ENCODE measurements at regions not wholly inside any gene's neighbourhood (a gene's known extent, or its start where the extent isn't known, plus 50 kb on each side); places are given as distances from the start of the nearest gene placed in this dataset.

- H2AFZ ChIP-seq: no peak overlapping the region
- no peak overlapping the region for H3K4me2 ChIP-seq (ENCODE audit: unreplicated experiment)
- in situ Hi-C loops (cut with MboI): no loop called here
- H3K27me3 ChIP-seq (replicated peaks; ENCODE audit: insufficient read depth): no peaks in the 10 kb centered on the region
- no peaks in the 10 kb centered on the region for H3K9me3 ChIP-seq (ENCODE audit: low read depth)
- no peak overlapping the region for H3K9ac ChIP-seq
- H4K20me1 ChIP-seq (ENCODE audit: insufficient read depth): no peaks in the 10 kb centered on the region
- no peak overlapping the region for H3K4me3 ChIP-seq
- H3K4me1 ChIP-seq (ENCODE audit: insufficient read depth): peaks cover 34% of the 10 kb centered on the region
- no peak for TF ChIP-seq EZH2 (IDR thresholded peaks at IDR 0.05; ENCODE audit: insufficient read depth, poor library complexity, severe bottlenecking)
- TF ChIP-seq EZH2phosphoT487 (IDR thresholded peaks at IDR 0.05; ENCODE audit: insufficient read depth, low read depth): no peak
- H3K27ac ChIP-seq: no peak overlapping the region
- no peaks in the 10 kb centered on the region for H3K9me2 ChIP-seq (ENCODE audit: insufficient read depth)
- peaks cover 18% of the 10 kb centered on the region for H3F3A ChIP-seq (ENCODE audit: insufficient read depth)
- 96% methylated on average over 5 of the region's 5 CpGs for WGBS, 2 experiments (ENCODE audit: low coverage in 1 of 2, low lambda C conversion rate in 2 of 2, missing lambda C conversion rate in 2 of 2)
- H3K36me3 ChIP-seq (ENCODE audit: low read depth): no peaks in the 10 kb centered on the region
- no peak for DNase-seq
- no peaks in the 10 kb centered on the region for H3K79me2 ChIP-seq (ENCODE audit: insufficient read depth)
Measured at GRCh38 chr4:138049355-138049754, 192.8 kb downstream of the SLC7A11 start.

DNA sequence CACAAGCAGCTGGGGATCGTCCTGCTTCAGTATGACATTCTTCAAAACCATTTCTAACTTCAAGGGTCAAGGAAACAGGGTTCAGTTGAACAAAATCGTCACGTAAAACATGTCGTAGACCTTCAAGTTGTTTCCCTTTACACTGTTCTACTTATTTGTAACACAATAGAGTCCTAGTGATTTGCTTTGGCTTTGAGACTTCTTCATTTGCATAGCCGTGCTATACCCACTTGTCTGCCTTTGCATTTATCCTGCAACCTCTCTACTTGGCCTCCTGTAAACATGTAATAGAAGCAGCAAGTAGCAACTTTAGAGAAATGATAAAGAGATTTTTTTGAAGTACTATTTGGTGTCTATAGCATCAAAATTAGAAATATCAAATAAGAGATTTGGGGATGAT is 194.9 kb downstream of the SLC7A11 start:
- Histone ChIP-seq H3K79me2 (ENCODE audit: insufficient read depth) (no peaks in the 10 kb centered on the region), H3K4me2 (ENCODE audit: unreplicated experiment) (no peak overlapping the region), H3K9ac (no peak overlapping the region), H3K36me3 (ENCODE audit: low read depth) (no peaks in the 10 kb centered on the region), H3K27ac (no peak overlapping the region), H3K4me3 (no peak overlapping the region), H3K4me1 (ENCODE audit: insufficient read depth) (peaks cover 23% of the 10 kb centered on the region), H2AFZ (no peak overlapping the region), H3K27me3 (replicated peaks; ENCODE audit: insufficient read depth) (no peaks in the 10 kb centered on the region), H4K20me1 (ENCODE audit: insufficient read depth) (no peaks in the 10 kb centered on the region), H3K9me2 (ENCODE audit: insufficient read depth) (no peaks in the 10 kb centered on the region), H3K9me3 (ENCODE audit: low read depth) (no peaks in the 10 kb centered on the region), H3F3A (ENCODE audit: insufficient read depth) (0 out of 2 replicates have a peak, but pooled peaks cover 10% of the 10 kb centered on the region)
- no peak for DNase-seq
- in situ Hi-C loops (cut with MboI): no loop called here
- TF ChIP-seq EZH2 (IDR thresholded peaks at IDR 0.05; ENCODE audit: insufficient read depth, poor library complexity, severe bottlenecking) (no peak), EZH2phosphoT487 (IDR thresholded peaks at IDR 0.05; ENCODE audit: insufficient read depth, low read depth) (no peak)
- 74 to 76% methylated on average over 5 of the region's 5 CpGs for WGBS, 2 experiments (ENCODE audit: low coverage in 1 of 2, low lambda C conversion rate in 2 of 2, missing lambda C conversion rate in 2 of 2)

DNA sequence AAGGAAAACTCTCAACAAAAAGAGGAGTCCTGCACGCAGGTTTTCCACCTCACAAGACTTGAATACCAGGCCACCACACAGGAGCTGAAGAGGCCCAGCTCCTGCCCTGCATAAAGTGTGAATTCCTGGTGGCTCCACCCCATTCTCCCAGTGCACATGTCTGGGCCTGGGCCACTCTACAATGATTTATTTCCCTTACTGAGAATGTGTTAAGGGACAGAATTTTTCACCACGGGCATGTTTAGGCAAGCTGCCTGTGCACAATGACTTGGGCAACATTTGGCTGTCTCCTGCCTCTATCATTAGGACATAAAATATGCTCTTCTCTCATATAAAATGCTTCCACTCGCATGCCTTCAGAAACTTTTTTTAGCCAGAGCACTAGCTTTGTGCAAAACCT is 197.1 kb downstream of the SLC7A11 start:
- no peak overlapping the region for H3K4me2 ChIP-seq (ENCODE audit: unreplicated experiment)
- in situ Hi-C loops (cut with MboI): no loop called here
- H3K9ac ChIP-seq: no peak overlapping the region
- peaks cover 4% of the 10 kb centered on the region; the same call in 1 of the 2 replicates for H3K4me1 ChIP-seq (ENCODE audit: insufficient read depth)
- H4K20me1 ChIP-seq (ENCODE audit: insufficient read depth): no peaks in the 10 kb centered on the region
- WGBS, 2 experiments (ENCODE audit: low coverage in 1 of 2, low lambda C conversion rate in 2 of 2, missing lambda C conversion rate in 2 of 2): 59 to 73% methylated on average over 3 of the region's 3 CpGs
- no peak for TF ChIP-seq EZH2 (IDR thresholded peaks at IDR 0.05; ENCODE audit: insufficient read depth, poor library complexity, severe bottlenecking)
- TF ChIP-seq EZH2phosphoT487 (IDR thresholded peaks at IDR 0.05; ENCODE audit: insufficient read depth, low read depth): no peak
- DNase-seq: no peak
- H3F3A ChIP-seq (ENCODE audit: insufficient read depth): no peaks in the 10 kb centered on the region
- H3K79me2 ChIP-seq (ENCODE audit: insufficient read depth): no peaks in the 10 kb centered on the region
- H3K27ac ChIP-seq: no peak overlapping the region
- H3K36me3 ChIP-seq (ENCODE audit: low read depth): no peaks in the 10 kb centered on the region
- no peaks in the 10 kb centered on the region for H3K9me3 ChIP-seq (ENCODE audit: low read depth)
- H3K9me2 ChIP-seq (ENCODE audit: insufficient read depth): no peaks in the 10 kb centered on the region
- 0 out of 2 replicates have a peak overlapping the region, but pooled peaks have one; percentile 3 for H2AFZ ChIP-seq
- no peaks in the 10 kb centered on the region for H3K27me3 ChIP-seq (replicated peaks; ENCODE audit: insufficient read depth)
- no peak overlapping the region for H3K4me3 ChIP-seq

DNA sequence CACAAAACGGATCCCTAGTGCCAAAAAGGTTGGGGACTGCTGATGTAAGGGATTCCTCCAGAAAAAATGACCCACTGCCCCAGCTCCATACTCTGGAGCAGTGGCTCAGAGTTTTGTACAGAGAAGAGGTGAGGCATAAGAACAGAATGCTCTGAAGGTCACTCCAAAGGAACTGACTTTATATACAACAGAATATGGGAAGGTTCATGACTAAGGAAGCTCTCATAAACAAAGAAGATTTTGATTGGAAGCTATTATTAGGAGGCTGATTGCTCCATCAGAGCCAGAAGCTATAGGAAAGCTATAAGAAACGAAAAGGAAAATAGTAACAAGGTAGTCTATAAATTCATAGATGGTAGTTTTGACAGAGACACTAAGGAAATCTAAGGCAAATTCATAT is 203.1 kb downstream of the SLC7A11 start:
- Histone ChIP-seq H3K4me2 (ENCODE audit: unreplicated experiment) (no peak overlapping the region), H3K79me2 (ENCODE audit: insufficient read depth) (no peaks in the 10 kb centered on the region), H3F3A (ENCODE audit: insufficient read depth) (peaks cover 12% of the 10 kb centered on the region), H3K27me3 (replicated peaks; ENCODE audit: insufficient read depth) (no peaks in the 10 kb centered on the region), H2AFZ (no peak overlapping the region), H3K4me3 (no peak overlapping the region), H3K36me3 (ENCODE audit: low read depth) (no peaks in the 10 kb centered on the region), H4K20me1 (ENCODE audit: insufficient read depth) (no peaks in the 10 kb centered on the region), H3K9me2 (ENCODE audit: insufficient read depth) (no peaks in the 10 kb centered on the region), H3K9ac (no peak overlapping the region), H3K4me1 (ENCODE audit: insufficient read depth) (peaks cover 37% of the 10 kb centered on the region), H3K9me3 (ENCODE audit: low read depth) (no peaks in the 10 kb centered on the region), H3K27ac (no peak overlapping the region)
- peak; percentile 71 for DNase-seq
- in situ Hi-C loops (cut with MboI): no loop called here
- no peak for TF ChIP-seq EZH2 (IDR thresholded peaks at IDR 0.05; ENCODE audit: insufficient read depth, poor library complexity, severe bottlenecking)
- TF ChIP-seq EZH2phosphoT487 (IDR thresholded peaks at IDR 0.05; ENCODE audit: insufficient read depth, low read depth): no peak
- WGBS, 2 experiments (ENCODE audit: low coverage in 1 of 2, low lambda C conversion rate in 2 of 2, missing lambda C conversion rate in 2 of 2): 71 to 86% methylated on average over 2 of the region's 2 CpGs

DNA sequence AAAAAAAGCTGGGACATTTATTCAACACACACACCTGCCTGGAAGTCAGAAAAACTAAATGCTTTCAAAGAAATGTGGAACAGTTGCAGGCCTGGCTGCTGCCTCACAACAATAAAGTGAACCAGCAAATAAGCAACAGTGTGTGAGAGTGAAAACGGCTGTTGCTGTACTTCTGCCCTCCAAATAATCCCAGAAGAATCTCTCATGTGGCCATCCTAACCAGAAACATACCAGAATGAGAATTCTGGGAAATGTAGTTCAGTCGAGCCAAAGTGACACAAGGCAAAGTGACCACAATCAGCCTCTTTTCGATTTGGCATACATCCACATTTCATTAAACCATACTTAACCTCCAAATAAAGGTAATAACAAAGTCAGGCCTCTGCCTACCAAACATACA is 204.5 kb downstream of the SLC7A11 start:
- DNase-seq: peak; percentile 74
- TF ChIP-seq EZH2 (IDR thresholded peaks at IDR 0.05; ENCODE audit: insufficient read depth, poor library complexity, severe bottlenecking): no peak
- TF ChIP-seq EZH2phosphoT487 (IDR thresholded peaks at IDR 0.05; ENCODE audit: insufficient read depth, low read depth): no peak
- H3K4me1 ChIP-seq (ENCODE audit: insufficient read depth): peaks cover 37% of the 10 kb centered on the region
- H3K27me3 ChIP-seq (replicated peaks; ENCODE audit: insufficient read depth): no peaks in the 10 kb centered on the region
- WGBS, 2 experiments (ENCODE audit: low coverage in 1 of 2, low lambda C conversion rate in 2 of 2, missing lambda C conversion rate in 2 of 2): 25 to 34% methylated on average over 3 of the region's 3 CpGs
- no peak overlapping the region for H3K4me2 ChIP-seq (ENCODE audit: unreplicated experiment)
- H3K79me2 ChIP-seq (ENCODE audit: insufficient read depth): no peaks in the 10 kb centered on the region
- no peaks in the 10 kb centered on the region for H3K36me3 ChIP-seq (ENCODE audit: low read depth)
- H3K4me3 ChIP-seq: no peak overlapping the region
- H3K9me2 ChIP-seq (ENCODE audit: insufficient read depth): no peaks in the 10 kb centered on the region
- peak overlapping the region; percentile 3; the same call in 1 of the 2 replicates for H3K27ac ChIP-seq
- peaks cover 12% of the 10 kb centered on the region for H3F3A ChIP-seq (ENCODE audit: insufficient read depth)
- in situ Hi-C loops (cut with MboI): no loop called here
- peak overlapping the region; percentile 71 for H2AFZ ChIP-seq
- 0 out of 2 replicates have a peak overlapping the region, but pooled peaks have one; percentile 0 for H3K9ac ChIP-seq
- H4K20me1 ChIP-seq (ENCODE audit: insufficient read depth): no peaks in the 10 kb centered on the region
- H3K9me3 ChIP-seq (ENCODE audit: low read depth): no peaks in the 10 kb centered on the region

Data from GM23248 (cell line).